Spleen (tissue), 11 donors: ENCODE measurements at regions not wholly inside any gene's neighbourhood (a gene's known extent, or its start where the extent isn't known, plus 50 kb on each side); places are given as distances from the start of the nearest gene placed in this dataset.
A peak's percentile ranks its signal among the peaks of the same experiment; 100 is the strongest.

Experiments used
- DNase-seq: peaks from one replicate; pipeline ENCODE4 v3.0.0-alpha.2; 2020
- H3K27ac ChIP-seq, 8 donors: fragments of 200-600 bp; sonication (generic) in 7 of 8; 1 replicate in 4 of 8; 2 replicates in 4 of 8; pipeline versions ENCODE4 v1.5.0 to v1.8.0; 2016 to 2021; ENCODE audit warnings: inconsistent platforms in 4 of 8, mild to moderate bottlenecking in 4 of 8, moderate library complexity in 1 of 8
- H3K27me3 ChIP-seq, 7 donors: fragments of 200-600 bp; sonication (generic) in 6 of 7; replicated peaks in 1 of 7; 1 replicate in 4 of 7; 2 replicates in 3 of 7; pipeline versions ENCODE4 v1.5.0 to v1.8.0; 2016 to 2021; ENCODE audit warnings: inconsistent platforms in 3 of 7, mild to moderate bottlenecking in 1 of 7
- H3K36me3 ChIP-seq, 6 donors: fragments of 200-600 bp; sonication (generic) in 5 of 6; 1 replicate in 4 of 6; 2 replicates in 2 of 6; pipeline versions ENCODE4 v1.5.0 to v1.8.0; 2016 to 2021; ENCODE audit warnings: inconsistent platforms in 2 of 6
- H3K4me1 ChIP-seq, 6 donors: fragments of 200-600 bp; sonication (generic) in 5 of 6; 1 replicate in 3 of 6; 2 replicates in 3 of 6; pipeline versions ENCODE4 v1.5.0 to v1.8.0; 2016 to 2021; ENCODE audit warnings: inconsistent platforms in 3 of 6
- H3K4me3 ChIP-seq, 8 donors: fragments of 200-600 bp; sonication (generic) in 7 of 8; 1 replicate in 4 of 8; 2 replicates in 4 of 8; pipeline versions ENCODE4 v1.5.0 to v1.8.0; 2016 to 2021; ENCODE audit warnings: inconsistent platforms in 4 of 8, mild to moderate bottlenecking in 4 of 8, moderate library complexity in 2 of 8
- H3K9me3 ChIP-seq, 8 donors: fragments of 200-600 bp; sonication (generic) in 7 of 8; 1 replicate in 4 of 8; 2 replicates in 4 of 8; pipeline versions ENCODE4 v1.5.0 to v1.8.0; 2016 to 2021; ENCODE audit warnings: inconsistent platforms in 4 of 8
- POLR2A ChIP-seq, 3 donors: fragments of 450-650 bp; IDR thresholded peaks; one replicate each; pipeline ENCODE4 v1.5.1; 2017; ENCODE audit warnings: antibody characterized with exemption in 3 of 3, mild to moderate bottlenecking in 1 of 3
- POLR2AphosphoS5 ChIP-seq, 3 donors: sonication (generic); formaldehyde crosslinking; IDR thresholded peaks; one replicate each; pipeline ENCODE4 v1.5.1; 2017; ENCODE audit warnings: antibody characterized with exemption in 3 of 3
- WGBS, 5 donors: extraction: QIAGEN DNeasy Blood & Tissue Kit in 3 of 5; methylation state at CpG; one replicate each; pipeline versions ENCODE4 v1.1.5 to v1.1.7; 2013 to 2018; 5-methylcytosine and 5-hydroxymethylcytosine counted together
- intact Hi-C: fragments of 100-400 bp; cut with DNase I; formaldehyde crosslinking; loops from one replicate; pipeline ENCODE4 v1.15.0; 2023; ENCODE audit warnings: low total_unique reads
- TF ChIP-seq, protein P1 (sequence below), 11 experiments: fragments of 200-600 bp in 7 of 11; fragments of 450-650 bp in 4 of 11; sonication (generic) in 4 of 11; IDR thresholded peaks in 8 of 11; conservative IDR thresholded peaks in 3 of 11; 1 replicate in 7 of 11; 2 replicates in 4 of 11; pipeline versions ENCODE4 v1.4.0 to v1.8.0; 2016 to 2021; ENCODE audit warnings: antibody characterized with exemption in 11 of 11, inconsistent platforms in 4 of 11, mild to moderate bottlenecking in 1 of 11
- donor health status: healthy with polysubstance abuse.
- donor health status: DM: no; HTN: no; CAD: no; lungs with moderate emphysema.
- donor health status: DM: no; HTN: no; CAD: no.
- donor health status: Bipolar disorder and iron deficiency.
- donor health status: healthy.
- donor health status: DM: no; HTN: no; CAD: no.
- donor health status: DM: yes; HTN: yes; CAD: no.

- Histone ChIP-seq H3K4me3 (peak overlapping the region; percentile 40 to 73 (median 52)), H3K27ac (peak overlapping the region; percentile 83 to 98 (median 96)), H3K4me1 (peaks cover 10 to 66% (median 46%) of the 10 kb centered on the region in 6 donors), H3K9me3 (peaks cover 0 to 2% (median 0%) of the 10 kb centered on the region in 8 donors), H3K27me3 (peaks cover 0 to 11% (median 0%) of the 10 kb centered on the region in 7 donors), H3K36me3 (no peaks in the 10 kb centered on the region)
- 11 to 15% (median 12%) methylated on average over 25 to 26 of the region's 26 CpGs for WGBS, 5 donors
- peak; percentile 83 for DNase-seq
- TF ChIP-seq, protein P1, sequence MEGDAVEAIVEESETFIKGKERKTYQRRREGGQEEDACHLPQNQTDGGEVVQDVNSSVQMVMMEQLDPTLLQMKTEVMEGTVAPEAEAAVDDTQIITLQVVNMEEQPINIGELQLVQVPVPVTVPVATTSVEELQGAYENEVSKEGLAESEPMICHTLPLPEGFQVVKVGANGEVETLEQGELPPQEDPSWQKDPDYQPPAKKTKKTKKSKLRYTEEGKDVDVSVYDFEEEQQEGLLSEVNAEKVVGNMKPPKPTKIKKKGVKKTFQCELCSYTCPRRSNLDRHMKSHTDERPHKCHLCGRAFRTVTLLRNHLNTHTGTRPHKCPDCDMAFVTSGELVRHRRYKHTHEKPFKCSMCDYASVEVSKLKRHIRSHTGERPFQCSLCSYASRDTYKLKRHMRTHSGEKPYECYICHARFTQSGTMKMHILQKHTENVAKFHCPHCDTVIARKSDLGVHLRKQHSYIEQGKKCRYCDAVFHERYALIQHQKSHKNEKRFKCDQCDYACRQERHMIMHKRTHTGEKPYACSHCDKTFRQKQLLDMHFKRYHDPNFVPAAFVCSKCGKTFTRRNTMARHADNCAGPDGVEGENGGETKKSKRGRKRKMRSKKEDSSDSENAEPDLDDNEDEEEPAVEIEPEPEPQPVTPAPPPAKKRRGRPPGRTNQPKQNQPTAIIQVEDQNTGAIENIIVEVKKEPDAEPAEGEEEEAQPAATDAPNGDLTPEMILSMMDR (IDR thresholded peaks at IDR 0.05 in 8 of 11, conservative IDR thresholded peaks at IDR 0.05 in 3 of 11) = peak in 5 of 11 experiments; percentile 14 to 44 (median 28)
- no peak for TF ChIP-seq POLR2A (IDR thresholded peaks at IDR 0.05)
- peak; percentile 44 to 68 (median 59) for TF ChIP-seq POLR2AphosphoS5 (IDR thresholded peaks at IDR 0.05)
- intact Hi-C loops = no loop called here
These were observed 248.6 kb upstream of the ANKRD55 start for GRCh38 chr5:56481428-56482357.

GRCh38 chr5:56480705-56481427 lies 247.7 kb upstream of the ANKRD55 start:
- no peaks in the 10 kb centered on the region for H3K36me3 ChIP-seq
- TF ChIP-seq POLR2AphosphoS5 (IDR thresholded peaks at IDR 0.05) (peak; percentile 11 to 77 (median 61)), POLR2A (IDR thresholded peaks at IDR 0.05) (peak in 1 of 3 donors; percentile 24)
- TF ChIP-seq, protein P1 (IDR thresholded peaks at IDR 0.05 in 8 of 11, conservative IDR thresholded peaks at IDR 0.05 in 3 of 11) = no peak
- peaks cover 10 to 66% (median 46%) of the 10 kb centered on the region in 6 donors for H3K4me1 ChIP-seq
- peak overlapping the region; percentile 83 to 98 (median 96) for H3K27ac ChIP-seq
- H3K9me3 ChIP-seq = no peaks in the 10 kb centered on the region
- intact Hi-C loops = no loop called here
- WGBS, 5 donors = 0 to 2% (median 1%) methylated on average over 23 to 62 of the region's 62 CpGs
- peak; percentile 88 for DNase-seq
- H3K27me3 ChIP-seq = peaks cover 0 to 11% (median 0%) of the 10 kb centered on the region in 7 donors
- peak overlapping the region; percentile 40 to 73 (median 52) for H3K4me3 ChIP-seq

DNA sequence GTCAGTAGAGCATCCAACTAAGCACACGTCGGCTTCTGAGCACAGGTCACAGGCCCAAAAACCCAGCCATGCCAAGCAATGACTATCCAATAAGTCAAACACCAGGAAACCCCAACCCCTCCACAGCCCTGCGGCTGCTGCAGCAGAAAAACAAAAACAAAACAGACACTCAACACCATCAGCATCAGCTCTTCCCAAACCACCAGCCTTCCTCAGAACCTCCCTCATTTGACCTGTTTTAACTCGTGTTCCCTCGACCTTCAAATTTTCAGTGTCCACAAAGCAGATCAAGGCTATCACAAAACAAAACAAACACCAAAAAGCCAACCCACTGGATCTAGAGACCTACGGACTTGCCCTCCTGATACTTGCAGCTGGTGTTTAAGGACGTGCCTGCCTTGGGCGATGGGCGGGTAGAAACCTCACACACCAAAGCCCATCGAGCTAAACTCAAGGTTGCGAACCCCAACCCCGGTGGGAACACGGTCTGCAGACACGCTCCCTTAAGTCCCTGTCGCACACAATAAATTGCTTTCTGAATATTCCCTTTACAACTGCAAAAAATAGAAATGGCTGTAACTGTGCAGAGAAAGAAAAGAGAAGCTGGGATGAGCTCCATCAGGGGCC lies 247.1 kb upstream of the ANKRD55 start:
- H3K4me1 ChIP-seq = peaks cover 10 to 66% (median 46%) of the 10 kb centered on the region in 6 donors

GRCh38 chr5:56479696-56480077 lies 246.6 kb upstream of the ANKRD55 start:
- peak overlapping the region; percentile 83 to 98 (median 96) for H3K27ac ChIP-seq
- no peak for DNase-seq
- peak in 1 of 3 donors; percentile 54 for TF ChIP-seq POLR2AphosphoS5 (IDR thresholded peaks at IDR 0.05)
- TF ChIP-seq POLR2A (IDR thresholded peaks at IDR 0.05) = no peak
- peaks cover 0 to 11% (median 0%) of the 10 kb centered on the region in 7 donors for H3K27me3 ChIP-seq
- H3K36me3 ChIP-seq = no peaks in the 10 kb centered on the region
- intact Hi-C loops = no loop called here
- H3K9me3 ChIP-seq = no peaks in the 10 kb centered on the region
- peak overlapping the region in 5 of 8 donors; percentile 46 to 73 (median 53) for H3K4me3 ChIP-seq
- H3K4me1 ChIP-seq = peaks cover 10 to 66% (median 46%) of the 10 kb centered on the region in 6 donors
- 42 to 53% (median 47%) methylated on average over 9 of the region's 9 CpGs for WGBS, 5 donors

More for the DNA sequence above, 247.1 kb upstream of the ANKRD55 start:
- intact Hi-C loops = no loop called here
- DNase-seq = peak; percentile 81
- H3K4me3 ChIP-seq = peak overlapping the region; percentile 40 to 73 (median 52)
- peaks cover 0 to 11% (median 0%) of the 10 kb centered on the region in 7 donors for H3K27me3 ChIP-seq
- H3K9me3 ChIP-seq = no peaks in the 10 kb centered on the region
- TF ChIP-seq POLR2A (IDR thresholded peaks at IDR 0.05) (no peak), POLR2AphosphoS5 (IDR thresholded peaks at IDR 0.05) (peak in 1 of 3 donors; percentile 70)
- no peaks in the 10 kb centered on the region for H3K36me3 ChIP-seq
- H3K27ac ChIP-seq = peak overlapping the region; percentile 83 to 98 (median 96)
- WGBS, 5 donors = 27 to 58% (median 41%) methylated on average over 15 of the region's 15 CpGs
